HG02642 (cell line): ENCODE measurements at regions not wholly inside any gene's neighbourhood (a gene's known extent, or its start where the extent isn't known, plus 50 kb on each side); places are given as distances from the start of the nearest gene placed in this dataset.

Experiments used
- ATAC-seq: cut with Tn5 transposase; IDR thresholded peaks from one replicate; pipeline ENCODE4 v1.9.1; 2021; ENCODE audit warnings: mild to moderate bottlenecking; ENCODE audit not compliant: unreplicated experiment, poor library complexity

DNA sequence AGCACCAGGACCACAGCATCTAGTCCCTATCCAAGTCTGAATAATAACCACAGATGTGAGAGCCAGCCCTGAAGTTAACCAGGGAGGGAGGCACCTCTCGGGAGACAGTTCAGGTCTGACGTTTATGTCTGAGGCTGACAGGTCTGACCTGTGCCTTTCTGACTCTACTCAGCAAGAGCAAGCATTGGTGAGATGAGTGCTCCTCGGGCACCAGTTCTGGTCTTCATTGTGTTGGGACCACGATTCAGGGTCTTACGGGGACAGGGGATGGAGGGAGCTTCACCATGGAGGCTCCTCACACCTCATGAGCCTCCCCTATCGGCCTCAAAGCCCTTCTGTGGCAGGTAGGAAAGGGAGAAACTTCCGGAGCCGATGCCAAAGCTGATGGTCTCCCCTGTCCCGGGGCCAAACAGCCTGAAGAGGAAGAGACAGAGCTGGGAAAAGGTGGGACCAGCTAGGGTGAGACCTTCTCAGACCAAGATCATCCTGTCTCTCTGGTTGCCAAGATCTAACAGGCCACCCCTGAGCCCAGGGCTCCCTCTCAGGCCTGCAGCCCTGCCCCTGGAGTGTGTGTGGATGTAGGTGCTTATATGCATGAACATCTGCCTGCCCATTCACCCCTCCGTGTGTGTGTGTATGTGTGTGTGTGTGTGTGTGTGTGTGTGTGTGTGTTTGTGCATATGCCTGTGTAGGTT, 170.5 kb downstream of the VEGFA start:
- ATAC-seq = no peak

DNA sequence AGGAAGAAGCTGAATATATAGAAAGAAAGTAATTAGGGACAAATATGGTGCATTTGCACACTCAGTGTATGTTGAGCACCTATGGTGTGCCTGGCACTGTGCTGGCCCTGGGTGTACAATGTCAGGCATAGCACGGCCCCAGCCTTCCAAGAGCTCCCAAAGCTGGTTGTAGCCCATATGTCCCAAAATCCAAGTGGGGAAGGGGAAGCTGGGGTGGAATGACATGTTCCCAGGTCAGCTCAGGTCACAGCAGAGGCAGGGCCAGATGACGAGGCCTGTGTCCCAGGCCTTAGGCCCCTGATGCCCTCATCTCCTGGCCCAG, 170.0 kb downstream of the VEGFA start:
- ATAC-seq = no peak

DNA sequence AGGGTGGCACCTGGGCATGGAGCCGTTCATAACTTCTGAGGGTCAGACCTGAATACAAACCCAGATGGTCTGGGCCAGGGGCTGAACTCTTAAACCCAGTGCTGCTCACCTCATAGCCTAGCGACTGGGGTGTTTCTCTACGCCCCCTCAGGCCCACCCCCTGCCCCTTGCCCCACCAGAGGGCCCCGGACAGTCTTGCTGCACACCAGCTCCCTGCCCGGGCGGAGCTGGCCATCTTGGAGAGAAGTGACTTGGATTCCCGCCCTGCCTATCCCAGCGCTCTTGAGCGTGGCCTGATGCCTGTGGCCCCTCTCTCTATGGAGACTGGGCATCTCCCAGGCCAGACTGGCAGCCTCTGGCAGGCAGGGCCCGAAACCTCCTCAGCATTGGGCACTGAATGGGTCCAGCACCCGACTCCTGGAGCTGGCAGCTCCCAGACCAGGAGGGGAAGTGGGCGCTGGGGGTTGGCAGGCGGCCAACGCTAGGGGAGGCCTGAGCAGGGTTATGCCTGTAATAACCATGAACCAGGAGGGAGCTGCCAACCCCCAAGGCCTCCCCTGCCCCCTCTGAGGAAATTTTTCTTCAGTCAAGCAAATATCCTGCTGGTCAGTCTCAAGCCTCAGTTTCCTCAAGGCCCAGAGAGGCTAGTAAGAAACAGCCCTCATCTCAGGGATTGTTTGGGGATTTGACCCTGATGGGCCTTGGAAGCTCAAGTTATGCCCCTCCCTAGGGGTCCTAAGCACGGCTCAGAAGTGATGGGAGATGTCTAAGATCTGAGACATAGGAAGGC, 169.5 kb downstream of the VEGFA start:
- ATAC-seq = no peak

DNA sequence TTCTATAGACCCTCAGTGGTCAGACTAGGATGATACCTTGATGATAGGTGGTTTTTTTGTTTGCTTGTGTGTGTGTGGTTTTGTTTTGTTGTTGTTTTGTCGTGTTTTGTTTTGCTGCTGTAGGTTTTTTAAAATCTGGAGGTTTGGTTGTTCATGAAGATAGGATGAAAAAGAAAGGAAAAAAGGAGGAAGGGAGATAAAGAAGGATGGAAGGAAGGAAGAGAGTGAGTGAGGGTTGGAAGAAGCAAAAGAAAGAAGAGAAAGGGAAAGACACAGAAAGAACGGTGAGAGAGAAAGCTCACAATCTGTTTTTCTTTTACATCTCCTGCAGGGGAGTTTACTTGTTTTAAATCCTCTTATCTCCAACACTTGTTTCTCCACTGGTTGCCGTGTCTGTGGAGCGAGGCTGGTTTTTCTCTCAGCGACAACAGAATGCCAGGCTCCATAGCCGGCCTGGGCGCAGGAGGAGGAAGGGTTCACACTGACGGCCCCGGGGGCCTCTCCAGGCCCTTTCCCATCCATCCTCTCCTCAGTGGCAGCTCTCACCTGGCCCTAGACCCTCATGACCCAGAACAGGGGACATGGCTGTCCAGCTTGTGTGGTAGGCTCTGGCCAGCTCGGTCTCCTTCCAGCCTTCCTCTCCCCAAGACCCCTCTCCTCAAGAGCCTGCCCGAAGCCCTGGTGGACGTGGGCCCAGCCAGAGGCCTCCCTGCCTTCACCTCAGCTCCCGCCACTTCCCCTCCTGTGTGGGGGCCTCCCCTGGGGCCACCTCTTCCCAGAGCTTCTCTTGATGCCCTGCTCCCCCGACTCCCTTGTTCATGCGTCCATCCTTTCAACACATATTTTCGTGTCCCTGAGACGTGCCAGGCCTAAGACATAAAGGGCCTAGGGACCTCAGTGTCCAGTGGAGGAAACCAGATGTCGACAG, 168.4 kb downstream of the VEGFA start:
- no peak for ATAC-seq

DNA sequence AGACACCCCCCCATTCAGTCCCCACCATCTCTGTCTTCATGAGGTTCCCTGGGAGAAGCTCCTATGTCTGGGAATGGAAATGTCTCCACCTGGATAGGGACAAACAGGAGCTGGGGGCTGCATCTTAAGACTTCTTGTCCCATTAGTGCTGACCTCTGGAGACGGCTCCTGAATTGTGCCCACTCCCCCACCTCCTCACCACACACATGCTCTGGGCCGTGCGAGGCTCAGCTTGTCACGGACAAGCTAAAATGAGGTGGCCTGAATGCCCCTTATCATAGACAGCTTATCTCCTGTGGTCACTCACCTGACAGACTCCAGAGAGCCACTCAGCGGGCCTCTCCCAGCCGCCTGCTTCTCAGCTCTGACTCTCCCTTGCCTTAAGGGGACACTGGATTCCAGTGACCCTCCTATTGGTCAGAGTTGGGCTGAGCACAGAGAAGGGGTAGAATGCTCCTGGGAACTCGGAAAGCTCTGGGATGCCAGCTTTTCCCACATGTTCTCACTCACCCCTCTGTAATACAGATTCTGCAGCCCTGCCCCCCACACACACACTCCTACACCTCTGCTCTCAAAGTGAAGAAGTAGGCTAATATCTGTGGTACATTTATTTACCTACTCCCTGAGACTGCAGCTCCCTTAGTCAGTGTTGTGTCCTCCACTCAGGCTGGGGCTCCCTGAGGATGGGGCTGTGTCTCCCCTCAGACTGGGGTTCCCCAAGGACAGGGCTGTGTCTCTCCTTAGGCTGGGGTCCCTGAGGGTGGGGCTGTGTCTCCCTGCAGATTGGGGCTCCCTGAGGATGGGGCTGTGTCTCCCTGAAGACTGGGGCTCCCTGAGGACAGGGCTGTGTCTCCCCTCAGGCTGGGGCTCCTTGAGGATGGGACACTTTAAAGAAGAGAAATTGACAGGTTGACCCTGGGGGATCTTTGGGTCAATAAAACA, 167.5 kb downstream of the VEGFA start:
- no peak for ATAC-seq

DNA sequence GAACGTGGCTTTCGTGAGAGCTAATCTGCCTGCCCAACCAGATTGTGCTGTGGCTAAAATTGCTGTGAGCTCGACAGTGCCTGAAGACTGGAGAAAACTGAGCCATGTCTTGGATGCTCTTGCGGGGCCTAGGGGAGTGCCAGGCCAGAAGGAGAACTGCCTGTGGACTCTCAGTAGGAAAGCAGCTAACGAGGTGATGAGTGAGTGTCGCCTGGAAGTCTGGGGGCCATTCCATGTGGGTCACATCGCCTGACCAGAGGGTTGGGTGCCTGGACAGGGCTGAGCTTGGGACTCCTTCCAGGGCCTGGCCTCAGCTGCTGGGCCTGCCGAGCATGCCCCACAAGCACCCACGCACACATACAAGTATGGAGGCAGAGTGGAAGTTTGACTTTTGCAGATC, 166.5 kb downstream of the VEGFA start:
- no peak for ATAC-seq

DNA sequence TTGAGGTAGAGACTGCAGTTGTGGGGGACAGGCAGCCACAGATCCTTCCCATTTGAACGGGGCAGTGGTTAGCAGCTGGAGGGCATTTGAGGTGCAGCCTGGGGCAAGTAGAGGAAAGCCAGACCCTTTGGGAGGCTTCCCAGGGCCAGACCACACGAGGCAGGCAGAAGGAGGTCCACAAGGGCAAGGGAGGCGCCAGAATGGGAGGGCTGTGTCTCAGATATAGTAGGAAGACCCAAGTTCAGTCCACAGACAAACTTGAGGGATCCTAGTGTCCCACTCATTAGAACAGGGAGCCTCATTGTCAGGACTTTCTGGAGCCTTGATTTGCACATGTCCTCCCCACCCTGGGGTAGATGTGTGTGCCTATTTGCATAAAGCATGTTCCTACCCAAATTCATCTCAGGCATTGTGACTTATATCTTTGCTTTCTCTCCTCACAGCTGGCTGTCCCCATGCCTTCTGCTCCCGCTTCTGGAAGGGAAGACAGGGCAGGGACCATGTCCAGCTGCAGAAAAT, 166.0 kb downstream of the VEGFA start:
- no peak for ATAC-seq

DNA sequence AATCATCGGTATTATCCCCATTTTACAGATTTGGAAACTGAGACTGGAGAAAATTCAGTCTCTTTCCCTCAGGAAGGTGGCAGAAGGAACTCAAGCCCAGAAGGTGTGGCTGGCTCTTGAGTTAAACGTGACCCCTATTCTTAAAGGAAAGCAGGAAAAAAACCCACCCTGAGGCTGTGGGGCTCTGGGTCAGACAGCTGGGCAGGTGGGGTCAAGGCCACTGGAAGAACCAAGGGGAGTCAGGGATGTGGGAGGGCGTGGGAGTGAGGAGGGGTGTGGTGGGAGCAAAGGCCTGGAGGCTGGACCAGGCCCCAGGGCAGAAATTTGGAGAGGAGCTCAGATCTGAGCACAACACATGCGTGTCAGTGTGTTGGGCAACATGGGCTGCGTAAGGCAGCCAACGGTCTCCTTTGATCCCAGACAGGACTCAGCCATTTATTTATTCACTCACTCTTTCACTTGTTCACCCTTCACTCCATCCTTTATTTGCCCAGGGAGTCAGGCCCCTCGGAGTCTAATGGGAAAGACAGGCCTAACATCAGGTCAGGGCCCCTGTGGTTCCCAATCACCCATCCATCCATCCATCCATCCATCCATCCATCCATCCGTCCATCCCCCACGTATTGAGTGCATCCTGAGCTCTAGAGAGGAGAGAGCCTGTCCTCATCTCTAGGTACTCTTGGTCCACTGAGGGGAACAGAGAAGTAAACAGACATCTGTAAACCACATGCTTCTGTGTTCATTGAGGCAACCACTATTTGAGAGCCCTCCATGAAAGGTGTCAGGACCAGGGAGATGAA, 165.0 kb downstream of the VEGFA start:
- no peak for ATAC-seq

DNA sequence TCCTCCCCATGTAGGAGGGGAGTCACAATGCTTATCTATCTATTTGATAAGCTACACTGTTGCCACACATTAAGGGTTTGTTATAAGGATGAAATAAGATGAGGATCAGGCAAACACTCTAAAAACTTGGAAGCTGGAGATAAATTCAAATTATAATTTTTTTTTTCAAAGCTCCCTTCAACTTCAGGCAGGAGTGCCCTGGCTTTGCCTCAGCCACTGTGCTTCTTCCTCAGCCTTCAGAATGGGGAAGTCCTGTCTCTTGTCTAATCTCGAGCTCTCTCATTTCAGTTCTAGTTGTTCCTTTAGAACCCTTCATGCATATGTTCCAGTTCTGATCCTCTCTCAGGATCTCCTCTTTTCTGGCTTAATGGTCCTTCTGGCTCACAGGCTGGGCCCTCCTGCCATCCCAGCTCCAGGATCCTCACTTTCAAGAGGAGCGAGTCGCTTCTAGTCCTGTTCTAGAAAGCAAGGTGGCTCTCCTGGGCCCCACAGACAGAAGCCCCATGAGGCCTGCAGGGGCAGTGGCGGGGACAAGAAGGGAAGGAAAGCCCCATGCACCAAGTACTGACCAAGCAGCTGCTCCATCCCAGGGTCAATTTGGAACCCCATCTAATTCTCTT, 164.3 kb downstream of the VEGFA start:
- no peak for ATAC-seq

DNA sequence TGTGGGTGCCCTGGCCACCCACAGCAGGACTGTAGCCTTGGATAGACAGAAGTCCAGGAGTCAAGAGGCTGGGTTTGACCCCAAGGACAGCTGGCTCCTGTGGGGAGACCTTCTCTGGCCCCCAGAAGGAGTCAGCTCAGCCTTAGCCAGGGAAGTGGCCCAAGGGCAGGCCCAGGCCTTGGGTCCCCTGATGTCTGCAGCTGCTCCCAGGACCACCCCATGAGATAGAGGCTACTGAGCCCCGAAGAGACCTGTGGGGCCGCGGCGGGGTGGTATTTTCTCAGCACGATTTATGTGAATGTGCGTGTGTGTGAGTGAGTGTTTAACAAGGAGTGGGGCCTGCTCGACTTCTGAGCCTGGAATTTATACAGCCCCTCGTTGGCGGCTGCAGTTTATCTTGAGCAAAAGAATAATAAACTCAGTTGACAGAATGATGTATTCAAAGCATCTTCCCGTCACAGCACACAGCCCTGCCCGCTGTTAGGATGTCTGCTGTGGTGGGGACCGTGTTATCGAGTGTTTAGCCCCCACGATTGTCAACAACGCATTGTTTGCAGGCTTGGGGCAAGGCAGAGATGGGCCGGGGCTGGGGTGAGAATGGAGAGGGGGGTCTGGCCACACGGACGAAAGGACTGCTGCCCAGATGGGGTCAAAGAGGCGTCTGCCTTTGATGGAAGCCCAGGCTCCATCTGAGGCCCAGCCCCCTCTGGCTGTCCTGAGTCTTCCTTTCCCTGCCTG, 163.3 kb downstream of the VEGFA start:
- no peak for ATAC-seq

DNA sequence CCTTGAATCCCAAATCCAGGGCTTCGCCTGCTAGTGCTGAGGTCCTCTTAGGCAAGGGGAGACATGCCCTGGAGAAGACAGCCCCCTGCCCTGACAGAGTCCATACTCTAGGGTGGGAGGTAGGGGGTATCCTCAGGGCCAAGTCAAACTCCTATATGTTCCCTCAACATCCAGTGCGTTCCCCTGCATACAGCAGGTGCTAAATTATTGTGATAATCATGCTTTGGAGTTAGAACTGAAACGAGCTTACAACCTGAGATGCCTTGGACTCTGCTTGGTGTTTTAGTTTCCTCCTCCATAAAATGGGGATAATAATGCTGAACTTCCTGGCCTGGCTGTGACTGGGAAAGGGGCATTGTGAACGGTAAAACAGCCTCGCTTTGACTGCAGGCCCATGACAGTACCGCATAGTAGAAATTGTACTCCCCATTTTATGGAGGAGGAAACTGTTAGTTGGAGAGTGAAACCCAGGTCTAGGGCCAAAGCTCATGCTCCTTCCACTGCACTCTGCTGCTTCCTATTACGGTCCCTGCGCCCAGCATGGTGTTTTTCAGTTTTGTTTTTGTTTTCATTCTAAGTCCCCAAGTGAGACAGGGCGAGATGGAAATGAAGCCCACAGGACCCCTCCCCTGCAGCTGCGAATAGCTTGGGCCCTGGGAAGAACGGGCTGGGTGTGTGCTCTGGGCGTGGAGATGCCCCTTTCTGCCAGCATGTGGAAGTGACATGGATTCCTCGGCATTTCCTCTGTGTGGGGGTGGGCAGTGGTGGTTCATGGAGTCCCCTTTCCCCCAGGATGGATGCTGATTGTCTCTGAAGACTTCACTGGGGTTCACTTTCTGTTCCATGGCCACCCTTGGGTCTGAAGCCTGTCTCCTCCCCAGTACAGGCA, 162.5 kb downstream of the VEGFA start:
- no peak for ATAC-seq

DNA sequence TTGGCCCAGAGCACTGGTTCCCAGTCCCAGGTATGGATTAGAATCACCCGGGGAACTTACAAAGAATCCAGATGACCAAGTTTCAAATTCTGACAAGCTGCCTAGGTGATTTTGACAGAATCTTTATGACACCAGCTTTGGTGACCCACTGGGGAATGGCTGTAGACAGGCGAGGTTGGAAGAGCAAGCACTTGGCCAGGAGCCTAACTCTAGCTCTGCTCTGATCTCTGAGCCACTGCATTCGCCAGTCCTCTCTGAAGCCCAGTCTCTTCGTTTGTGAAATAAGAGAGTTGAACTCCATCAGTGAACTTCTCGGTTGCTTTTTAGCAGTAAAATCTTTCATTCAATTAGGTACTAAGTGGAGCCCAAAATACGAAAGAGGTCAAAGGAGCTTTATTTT, 161.2 kb downstream of the VEGFA start:
- no peak for ATAC-seq

DNA sequence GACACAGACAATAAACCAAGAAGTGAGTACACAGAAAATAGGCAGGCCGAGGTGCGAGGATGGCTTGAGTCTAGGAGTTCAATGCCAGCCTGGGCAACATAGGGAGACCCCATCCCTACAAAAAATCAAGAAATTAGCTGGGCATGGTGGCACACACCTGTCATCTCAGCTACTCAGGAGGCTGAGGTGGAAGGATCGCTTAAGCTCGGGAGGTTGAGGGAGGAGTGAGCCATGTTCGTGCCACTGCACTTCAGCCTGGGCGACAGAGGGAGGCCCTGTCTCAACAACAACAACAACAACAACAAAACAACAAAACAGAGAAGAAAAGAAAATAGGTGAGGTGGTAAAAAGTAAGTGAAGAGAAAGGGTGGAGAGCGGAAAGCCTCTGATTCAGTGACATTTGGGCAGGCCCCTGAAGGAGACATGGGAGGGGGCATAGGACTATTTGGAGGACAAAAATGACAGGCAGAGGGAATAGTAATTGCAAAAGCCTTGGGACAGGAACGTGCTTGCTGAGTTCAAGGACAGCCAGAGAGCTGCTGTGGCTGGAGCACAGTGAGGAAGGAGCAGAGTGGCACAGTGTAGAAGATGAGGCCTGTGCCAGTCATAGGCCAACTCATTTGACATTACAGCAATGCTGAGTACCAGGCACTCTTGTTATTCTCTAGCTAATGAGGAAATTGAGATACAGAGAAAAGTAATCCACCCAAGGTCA, 160.6 kb downstream of the VEGFA start:
- ATAC-seq = no peak

DNA sequence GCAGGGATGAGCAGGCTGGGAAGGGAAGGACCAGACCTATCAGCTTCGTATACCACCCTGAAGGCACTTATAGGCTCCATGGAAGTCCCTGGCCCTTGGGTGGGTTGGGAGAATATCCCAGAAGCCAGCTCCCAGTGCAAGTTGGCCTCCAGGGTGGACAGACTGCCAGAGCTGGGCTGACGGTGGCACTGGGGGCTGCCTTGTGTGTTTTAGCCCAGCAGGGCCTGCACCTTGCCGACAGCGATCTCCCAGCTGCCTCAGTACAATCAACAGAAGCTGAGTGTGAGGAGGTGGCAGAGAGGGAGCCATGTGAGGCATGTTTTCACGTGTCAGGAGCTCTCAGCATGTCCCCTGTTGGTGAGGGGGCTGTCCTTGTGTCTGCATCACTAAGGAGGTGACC, 159.5 kb downstream of the VEGFA start:
- ATAC-seq = no peak

DNA sequence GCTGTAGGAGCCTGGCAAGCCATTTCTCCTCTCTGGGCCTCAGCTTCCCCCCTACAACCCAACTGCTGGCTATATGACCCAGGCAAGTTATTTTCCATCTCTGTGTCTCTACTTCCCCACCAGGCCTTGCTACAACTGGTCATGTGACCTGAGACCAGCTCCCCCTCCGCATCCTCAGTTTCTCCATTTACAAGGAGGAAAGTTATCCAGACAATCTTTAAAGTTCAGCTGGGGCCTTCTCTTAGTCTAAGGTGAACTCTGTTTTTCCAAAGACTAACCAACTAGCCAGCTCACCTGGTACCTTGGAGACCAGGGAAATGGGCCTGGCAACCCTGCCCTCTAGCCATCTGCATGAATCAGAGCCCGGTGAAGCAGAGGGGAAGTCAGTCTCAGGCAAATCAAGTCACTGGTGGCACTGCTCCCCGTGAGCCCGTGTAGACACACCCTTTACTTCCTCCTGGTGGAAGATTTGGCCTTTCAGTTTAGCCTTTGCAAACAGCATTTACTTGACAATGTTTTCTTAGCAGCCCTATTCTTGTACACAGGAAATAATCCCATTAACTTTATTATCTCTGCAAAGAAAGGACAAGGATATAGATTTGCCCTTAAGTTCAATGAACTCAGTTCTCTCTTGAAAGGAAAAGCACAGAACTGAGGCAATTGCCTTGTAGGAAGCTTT, 157.7 kb downstream of the VEGFA start:
- no peak for ATAC-seq
